H7 (cell line): ENCODE measurements at regions not wholly inside any gene's neighbourhood (a gene's known extent, or its start where the extent isn't known, plus 50 kb on each side); places are given as distances from the start of the nearest gene placed in this dataset.

Source experiments
- DNase-seq: peaks from one replicate; pipeline ENCODE4 v3.0.0; 2012
- H3K27me3 ChIP-seq: 2 replicates; pipeline ENCODE4 v1.6.0; 2011; ENCODE audit warnings: mild to moderate bottlenecking, low read length; ENCODE audit not compliant: control insufficient read depth, insufficient read depth
- H3K36me3 ChIP-seq: replicated peaks from 2 replicates; pipeline ENCODE4 v1.5.1; 2011; ENCODE audit warnings: low read length; ENCODE audit not compliant: control insufficient read depth, insufficient read depth
- H3K4me3 ChIP-seq: 2 replicates; pipeline ENCODE4 v1.5.1; 2011; ENCODE audit warnings: low read depth, mild to moderate bottlenecking, control low read depth, low read length, moderate library complexity; ENCODE audit not compliant: insufficient read depth

DNA sequence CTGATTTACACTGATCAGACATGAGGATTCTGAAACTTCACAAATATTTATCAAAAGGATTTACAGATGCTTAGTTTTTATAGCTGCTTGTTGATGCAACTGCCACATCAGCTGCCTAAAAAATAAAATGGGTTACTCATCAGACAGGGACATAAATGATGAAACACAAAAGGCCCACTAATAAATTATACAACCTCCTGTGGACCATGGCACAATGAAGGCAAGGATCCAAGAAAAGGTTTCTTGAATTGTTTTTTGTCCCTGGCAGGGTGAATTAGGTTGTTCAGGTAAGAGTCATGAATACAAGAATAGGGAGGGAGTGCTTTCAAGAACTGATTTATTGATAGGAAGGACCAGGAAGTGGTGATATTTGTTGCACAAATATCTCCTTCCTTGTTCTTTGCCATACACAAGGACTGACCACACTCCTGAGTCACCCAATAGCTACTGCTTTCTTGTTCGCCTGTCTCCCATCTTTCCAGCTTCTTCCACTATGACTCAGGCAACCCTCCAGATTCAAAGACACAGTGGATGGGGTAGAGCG is 234.5 kb downstream of the AHR start:
- Histone ChIP-seq H3K27me3 (no peaks in the 10 kb centered on the region), H3K36me3 (no peaks in the 10 kb centered on the region), H3K4me3 (no peak overlapping the region)
- DNase-seq = no peak

DNA sequence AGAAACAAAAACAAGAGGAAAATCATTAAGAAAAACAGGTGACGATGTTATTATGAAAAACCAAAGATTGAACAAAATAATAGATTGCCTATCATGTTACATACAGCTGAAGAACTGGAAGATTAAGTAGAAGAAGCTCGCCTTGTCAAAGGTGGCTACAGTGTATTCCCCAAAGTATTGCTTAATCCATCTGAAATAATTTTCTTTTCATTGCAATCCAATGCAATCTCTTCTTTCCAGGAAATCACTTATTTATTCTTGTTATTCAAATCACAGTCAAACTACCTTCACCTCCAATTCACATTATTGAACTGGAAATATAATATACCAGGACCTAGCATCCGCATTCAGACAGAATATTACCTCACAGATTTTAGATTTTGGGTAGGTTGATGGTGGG is 235.9 kb downstream of the AHR start:
- DNase-seq = no peak

DNA sequence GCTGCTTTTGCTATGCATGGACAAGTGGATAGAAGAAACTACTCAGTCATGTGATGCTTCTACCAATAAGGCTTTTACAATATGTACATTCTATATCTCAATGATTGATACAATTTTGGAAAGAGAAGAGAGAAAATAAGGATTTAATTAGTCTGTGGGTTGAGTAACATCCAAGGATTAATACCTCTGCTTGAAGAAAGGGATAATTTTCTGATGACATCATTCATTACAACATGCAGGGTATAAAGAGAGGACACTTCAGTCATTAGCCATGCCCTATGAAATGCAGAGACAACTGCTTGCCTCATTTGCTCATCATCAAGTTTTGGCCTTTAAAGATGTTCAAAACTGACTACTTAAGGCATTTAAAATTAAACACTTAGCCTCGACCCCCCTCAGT is 237.3 kb downstream of the AHR start:
- Histone ChIP-seq H3K27me3 (no peaks in the 10 kb centered on the region), H3K4me3 (no peak overlapping the region), H3K36me3 (no peaks in the 10 kb centered on the region)
- DNase-seq = no peak

More for the DNA sequence above, 235.9 kb downstream of the AHR start:
- H3K4me3 ChIP-seq = no peak overlapping the region
- no peaks in the 10 kb centered on the region for H3K36me3 ChIP-seq
- H3K27me3 ChIP-seq = no peaks in the 10 kb centered on the region

DNA sequence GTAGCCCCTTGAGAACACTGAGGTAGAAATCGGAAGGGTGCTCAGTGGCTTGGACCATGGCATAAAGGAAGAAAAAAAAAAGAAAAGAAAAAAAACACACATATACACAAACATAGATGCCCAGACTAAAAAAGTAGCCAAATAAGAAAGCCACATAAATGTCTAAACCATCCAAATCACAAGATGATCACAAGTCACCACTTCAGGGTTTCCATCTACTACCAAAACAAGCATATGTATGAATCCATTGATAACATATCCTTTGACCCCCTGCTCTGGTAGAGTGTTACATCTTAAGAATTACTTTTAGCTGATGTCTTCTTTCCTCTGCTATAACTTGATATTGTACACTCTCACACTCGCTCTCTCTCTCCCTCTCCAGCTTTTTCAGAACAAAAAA is 245.9 kb downstream of the AHR start:
- no peaks in the 10 kb centered on the region for H3K27me3 ChIP-seq
- no peak overlapping the region for H3K4me3 ChIP-seq
- no peaks in the 10 kb centered on the region for H3K36me3 ChIP-seq
- DNase-seq = no peak

DNA sequence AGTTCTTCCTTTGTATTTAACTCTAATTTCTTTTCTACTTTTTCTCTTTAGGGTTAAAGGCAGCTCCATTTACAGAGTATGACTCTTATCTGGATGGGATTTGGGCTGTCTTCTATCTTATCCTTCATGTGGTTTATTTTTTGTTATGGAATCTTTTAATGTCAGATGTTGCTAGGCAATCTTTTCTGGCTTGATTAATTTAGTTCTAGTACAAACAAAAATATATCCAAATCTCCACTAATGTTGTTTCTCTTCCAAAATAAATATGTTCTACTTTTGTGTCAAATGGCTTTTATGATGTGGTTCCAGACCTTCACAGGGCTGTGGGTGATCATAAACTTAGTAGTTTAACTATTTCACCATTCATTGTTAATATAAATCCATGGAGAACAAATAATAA is 246.9 kb downstream of the AHR start:
- DNase-seq = no peak
- Histone ChIP-seq H3K27me3 (no peaks in the 10 kb centered on the region), H3K36me3 (no peaks in the 10 kb centered on the region), H3K4me3 (no peak overlapping the region)

DNA sequence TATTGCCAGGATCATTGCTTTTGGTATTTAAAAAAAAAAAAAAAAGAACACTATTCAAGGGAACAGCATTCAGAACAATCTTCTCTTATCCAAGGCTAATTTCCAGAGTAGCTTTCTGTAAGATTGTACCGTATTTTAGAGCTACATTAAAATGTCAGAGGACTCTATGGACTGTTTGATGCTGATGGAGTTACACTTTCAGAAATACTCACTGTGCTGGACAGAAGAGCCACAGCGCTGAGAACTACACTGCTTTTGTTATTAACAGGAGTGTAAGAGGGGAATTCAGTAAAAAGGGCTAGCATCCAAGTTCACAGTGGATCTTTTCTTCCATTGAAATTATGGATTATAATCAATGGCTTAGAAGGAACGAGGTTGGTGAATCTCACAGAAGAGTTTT is 247.7 kb downstream of the AHR start:
- Histone ChIP-seq H3K4me3 (no peak overlapping the region), H3K36me3 (no peaks in the 10 kb centered on the region), H3K27me3 (no peaks in the 10 kb centered on the region)
- DNase-seq = no peak

DNA sequence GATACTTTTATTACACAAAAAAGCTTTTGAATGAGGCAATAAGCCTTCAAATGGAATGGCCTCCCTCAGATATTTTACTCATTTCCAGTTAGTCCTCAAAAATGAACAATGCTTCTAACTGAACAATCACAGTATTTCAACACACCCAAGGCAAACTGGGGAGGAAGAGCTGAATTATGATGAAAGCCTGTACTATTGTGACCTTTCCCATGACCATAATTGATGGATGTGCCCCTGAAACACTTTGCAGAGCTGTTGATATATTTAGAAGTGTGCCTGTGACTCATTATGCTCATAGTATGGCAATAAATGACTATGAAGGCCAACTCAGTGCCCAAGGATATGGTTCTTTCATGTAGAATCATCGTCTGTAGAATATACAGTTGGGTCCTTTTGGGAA is 248.1 kb downstream of the AHR start:
- DNase-seq = no peak
- H3K36me3 ChIP-seq = no peaks in the 10 kb centered on the region

DNA sequence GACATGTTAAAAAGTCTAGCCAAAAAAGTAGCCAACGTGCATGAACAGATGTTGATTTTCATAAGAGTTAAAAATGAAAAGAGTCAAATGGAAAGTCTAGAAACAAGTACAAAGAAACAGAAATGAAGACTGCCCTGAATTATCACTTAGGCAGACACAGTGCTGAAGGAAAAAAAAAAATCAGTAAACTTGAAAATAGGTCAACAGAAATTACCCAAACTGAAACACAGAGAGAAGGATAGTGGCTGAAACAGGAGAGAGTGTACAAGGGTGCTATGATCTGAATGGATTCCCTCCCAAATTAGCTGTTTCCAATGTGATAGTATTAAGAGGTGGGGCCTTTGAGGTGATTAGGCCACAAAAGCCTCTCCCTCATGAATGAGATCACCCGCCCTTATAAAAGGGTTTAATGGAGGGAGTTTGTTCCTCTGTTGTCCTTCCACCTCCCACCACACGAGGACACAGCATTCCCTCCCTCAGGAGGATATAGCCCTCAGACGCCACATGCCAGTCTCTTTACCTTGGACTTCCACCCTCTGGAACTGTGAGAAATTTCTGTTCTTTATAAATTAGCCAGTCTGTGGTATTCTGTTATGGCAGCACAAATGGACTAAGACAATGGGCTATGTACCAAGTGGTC is 249.7 kb downstream of the AHR start:
- H3K27me3 ChIP-seq = no peaks in the 10 kb centered on the region
- peak; percentile 29 for DNase-seq
- H3K36me3 ChIP-seq = no peaks in the 10 kb centered on the region
- H3K4me3 ChIP-seq = no peak overlapping the region

More for the DNA sequence above, 248.1 kb downstream of the AHR start:
- Histone ChIP-seq H3K27me3 (no peaks in the 10 kb centered on the region), H3K4me3 (no peak overlapping the region)

DNA sequence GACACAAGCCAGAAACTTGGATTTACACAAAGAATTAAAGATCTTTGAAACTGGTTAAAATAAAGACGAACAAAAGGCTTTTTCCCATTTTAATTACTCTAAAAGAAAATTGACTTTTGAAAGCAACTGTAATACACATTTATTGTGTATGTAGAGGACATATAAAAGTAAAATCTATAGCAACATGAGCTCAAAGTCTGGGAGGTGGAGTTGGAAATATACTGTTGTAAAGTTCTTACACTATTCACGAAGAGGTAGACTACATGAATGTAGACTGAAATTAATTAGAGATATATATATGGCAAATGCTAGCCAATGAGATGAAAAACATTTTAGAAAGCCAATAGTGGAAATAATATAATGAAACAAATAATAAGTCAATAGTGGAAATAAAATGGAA is 251.0 kb downstream of the AHR start:
- Histone ChIP-seq H3K4me3 (no peak overlapping the region), H3K36me3 (no peaks in the 10 kb centered on the region), H3K27me3 (no peaks in the 10 kb centered on the region)
- DNase-seq = no peak

DNA sequence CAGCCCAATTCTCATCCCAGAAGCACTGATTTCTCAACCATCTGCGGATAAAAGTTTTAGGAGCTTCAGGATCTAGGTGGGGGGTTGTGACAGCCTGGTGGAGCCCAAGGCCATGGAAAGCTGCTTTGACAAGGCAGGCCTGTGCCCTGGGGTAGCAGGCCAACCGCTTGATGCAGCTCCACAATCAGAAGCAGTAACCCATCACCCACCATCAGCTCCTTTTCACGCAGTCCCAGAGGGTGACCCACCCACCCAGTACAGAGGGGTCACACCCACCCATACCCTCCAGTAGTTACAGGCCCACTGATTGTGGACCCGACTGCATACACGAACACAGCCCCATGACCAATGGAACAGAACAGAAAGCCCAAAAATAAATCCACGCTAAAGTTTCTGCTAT is 253.9 kb downstream of the AHR start:
- H3K36me3 ChIP-seq = no peaks in the 10 kb centered on the region
- no peak for DNase-seq
- no peaks in the 10 kb centered on the region for H3K27me3 ChIP-seq

DNA sequence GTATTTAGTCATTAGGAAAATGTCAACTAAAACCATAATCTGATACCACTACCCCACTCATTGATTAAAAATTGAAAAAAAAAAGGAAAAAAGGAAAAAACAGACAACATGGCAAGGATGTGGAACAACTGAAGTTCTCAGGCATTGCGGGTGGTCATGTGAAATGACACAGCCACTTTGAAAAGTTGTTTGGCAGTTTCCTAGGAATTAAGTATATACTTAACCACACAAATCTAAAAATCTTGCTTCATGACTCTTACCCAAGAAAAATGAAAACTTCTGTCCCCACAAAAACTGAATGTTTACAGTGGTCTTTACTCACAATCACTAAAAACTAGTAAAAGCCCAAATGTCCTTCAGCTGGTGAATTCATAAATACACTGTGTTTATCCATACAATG is 254.5 kb downstream of the AHR start:
- Histone ChIP-seq H3K27me3 (no peaks in the 10 kb centered on the region), H3K4me3 (no peak overlapping the region), H3K36me3 (no peaks in the 10 kb centered on the region)
- no peak for DNase-seq

More for the DNA sequence above, 253.9 kb downstream of the AHR start:
- H3K4me3 ChIP-seq = no peak overlapping the region

DNA sequence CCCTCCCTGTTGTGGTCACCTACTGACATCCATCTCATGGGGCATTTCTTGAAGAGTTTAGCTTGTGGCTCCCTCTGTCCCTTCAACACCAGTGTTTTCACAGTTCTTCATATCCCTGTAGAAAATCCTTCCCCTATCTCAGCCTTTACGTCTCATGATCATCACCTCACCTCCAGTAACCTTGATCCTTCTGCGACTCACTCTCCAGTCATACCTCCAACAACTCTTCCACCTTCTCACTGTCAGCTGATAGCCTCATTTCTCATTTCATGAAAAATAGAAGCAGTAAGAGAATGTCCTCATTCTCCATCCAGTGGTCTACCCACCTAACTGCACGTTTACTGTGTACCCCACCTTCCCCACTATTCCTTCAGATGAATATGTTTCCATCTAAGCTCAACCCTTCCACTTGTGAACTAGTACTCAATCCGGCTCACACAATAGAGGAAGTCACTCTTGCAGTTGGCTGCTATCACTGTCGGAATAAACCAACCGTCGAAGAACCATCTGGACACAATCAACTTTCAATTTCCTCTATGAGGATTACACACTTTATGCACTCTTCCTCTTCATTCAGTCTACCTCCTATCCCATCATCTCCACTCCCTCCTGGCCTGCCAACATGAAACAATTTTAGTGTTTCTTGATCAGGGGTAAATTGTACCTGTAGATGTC is 256.0 kb downstream of the AHR start:
- no peaks in the 10 kb centered on the region for H3K36me3 ChIP-seq
- no peak overlapping the region for H3K4me3 ChIP-seq
- no peak for DNase-seq
- no peaks in the 10 kb centered on the region for H3K27me3 ChIP-seq

DNA sequence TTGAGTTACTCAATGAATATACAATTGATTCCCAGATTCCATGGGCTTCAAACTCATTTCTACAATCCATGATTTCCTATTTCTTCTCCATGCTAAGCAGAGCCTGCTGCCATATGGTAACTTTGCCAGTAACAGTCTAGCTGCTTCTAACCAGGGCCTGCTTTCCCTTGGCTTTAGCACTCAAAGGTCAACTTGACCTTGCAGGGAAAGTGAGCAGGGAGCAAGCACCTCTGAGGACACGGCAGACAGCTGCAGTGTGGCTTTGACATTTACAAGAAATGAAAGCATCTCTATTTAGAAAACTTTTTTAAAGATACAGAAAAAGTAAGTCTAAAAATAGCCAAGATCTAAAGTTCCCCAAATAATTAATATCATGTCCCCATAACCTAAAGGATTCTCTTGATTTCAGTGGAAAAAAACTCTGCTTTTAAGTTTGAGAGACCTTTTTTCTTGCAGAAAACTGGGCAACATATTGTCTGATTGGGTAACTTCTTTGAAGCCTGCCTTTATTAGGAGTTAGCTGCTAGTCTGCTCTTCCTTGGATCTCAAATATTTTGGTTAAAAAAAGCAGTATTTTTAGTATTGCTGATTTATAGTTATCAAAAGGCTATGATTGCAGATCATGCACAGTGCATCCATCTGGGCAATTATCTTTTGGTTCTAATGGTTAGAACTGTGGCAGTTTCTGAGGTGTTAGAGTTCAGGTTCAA is 257.9 kb downstream of the AHR start:
- Histone ChIP-seq H3K27me3 (no peaks in the 10 kb centered on the region), H3K4me3 (no peak overlapping the region), H3K36me3 (no peaks in the 10 kb centered on the region)
- no peak for DNase-seq

DNA sequence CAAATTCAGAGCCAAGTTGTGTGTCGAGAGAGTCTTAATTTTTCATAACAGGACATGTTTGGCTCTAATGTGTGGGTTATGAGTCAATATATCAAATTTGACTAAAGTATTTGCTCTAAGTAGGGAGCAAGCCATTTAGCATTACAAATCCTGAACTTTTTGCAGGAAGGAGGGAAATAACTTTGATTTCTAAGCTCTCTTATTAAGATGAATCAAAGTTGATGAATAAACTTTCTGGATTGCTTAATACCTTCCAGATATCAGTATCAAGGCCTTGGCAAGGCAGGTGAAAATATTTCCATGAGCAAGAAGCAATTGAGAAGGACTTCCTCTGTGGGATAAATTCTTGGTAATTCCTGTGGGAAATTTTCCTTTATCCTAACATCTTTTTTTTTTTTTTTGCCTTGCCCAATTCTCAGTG is 258.8 kb downstream of the AHR start:
- Histone ChIP-seq H3K4me3 (no peak overlapping the region), H3K27me3 (no peaks in the 10 kb centered on the region), H3K36me3 (no peaks in the 10 kb centered on the region)
- DNase-seq = no peak

DNA sequence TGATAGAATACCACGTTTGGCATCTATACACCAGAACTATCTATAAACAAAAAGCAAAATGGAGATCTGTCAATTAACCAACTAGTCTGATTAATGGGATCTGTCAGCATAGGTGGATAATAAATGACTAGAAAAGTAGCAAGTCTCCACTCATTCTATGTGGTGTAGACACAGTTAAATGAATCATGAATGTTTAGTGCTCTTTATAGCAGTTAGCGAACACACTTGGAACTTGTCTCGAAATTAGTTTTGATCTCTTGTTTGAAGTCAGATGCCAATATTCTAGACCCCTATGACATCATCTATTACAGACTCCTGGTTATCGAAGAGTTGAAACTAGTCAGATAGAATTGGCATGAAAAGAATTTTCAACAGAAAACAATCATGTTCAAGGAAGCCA is 259.7 kb downstream of the AHR start:
- no peak overlapping the region for H3K4me3 ChIP-seq

More for the DNA sequence above, 259.7 kb downstream of the AHR start:
- no peak for DNase-seq
- Histone ChIP-seq H3K27me3 (no peaks in the 10 kb centered on the region), H3K36me3 (no peaks in the 10 kb centered on the region)
